ENCODE measurements at regions not wholly inside any gene's neighbourhood (a gene's known extent, or its start where the extent isn't known, plus 50 kb on each side); places are given as distances from the start of the nearest gene placed in this dataset.

- TF ChIP-seq EZH2phosphoT487 (IDR thresholded peaks at IDR 0.05; ENCODE audit: insufficient read depth, low read depth), result no peak
- TF ChIP-seq EZH2 (IDR thresholded peaks at IDR 0.05; ENCODE audit: insufficient read depth, poor library complexity, severe bottlenecking), result no peak
Observed at GRCh38 chr21:17196623-17197022, 316.2 kb upstream of the CXADR start.

All from GM23248 (cell line).